SK-N-SH (cell line): ENCODE measurements at regions not wholly inside any gene's neighbourhood (a gene's known extent, or its start where the extent isn't known, plus 50 kb on each side); places are given as distances from the start of the nearest gene placed in this dataset.

Experiments
- CHD2 ChIP-seq: fragments of 150-350 bp; IDR thresholded peaks from 2 replicates; pipeline ENCODE4 v1.6.1; 2018; ENCODE audit warnings: low read length; ENCODE audit not compliant: partially characterized antibody
- CTCF ChIP-seq: fragments of 200-600 bp; sonication (generic); IDR thresholded peaks from 2 replicates; pipeline ENCODE4 v1.6.1; 2017; ENCODE audit warnings: antibody characterized with exemption, mild to moderate bottlenecking, moderate library complexity
- ELF1 ChIP-seq: IDR thresholded peaks from 2 replicates; pipeline ENCODE4 v1.4.0; 2012
- EP300 ChIP-seq, 2 experiments: IDR thresholded peaks; 2 replicates each; pipeline versions ENCODE4 v1.4.0 to v1.6.1; 2012; ENCODE audit warnings: borderline replicate concordance in 1 of 2, low read depth in 1 of 2, low read length in 1 of 2
- FOXM1 ChIP-seq: IDR thresholded peaks from 2 replicates; pipeline ENCODE4 v1.4.0; 2012; ENCODE audit warnings: low read depth, mild to moderate bottlenecking
- MAX ChIP-seq: IDR thresholded peaks from 2 replicates; pipeline ENCODE4 v1.4.0; 2012; ENCODE audit warnings: low read depth
- NFIC ChIP-seq: IDR thresholded peaks from 2 replicates; pipeline ENCODE4 v1.4.0; 2012; ENCODE audit warnings: borderline replicate concordance
- SMC3 ChIP-seq: IDR thresholded peaks from 2 replicates; pipeline ENCODE4 v1.6.1; 2012; ENCODE audit warnings: low read depth, low read length, improper control_type of control experiment
- YY1 ChIP-seq: IDR thresholded peaks from 2 replicates; pipeline ENCODE4 v1.4.0; 2012; ENCODE audit warnings: low read depth, mild to moderate bottlenecking
- TF ChIP-seq, protein P1 (sequence below): IDR thresholded peaks from 2 replicates; pipeline ENCODE4; 2012

DNA sequence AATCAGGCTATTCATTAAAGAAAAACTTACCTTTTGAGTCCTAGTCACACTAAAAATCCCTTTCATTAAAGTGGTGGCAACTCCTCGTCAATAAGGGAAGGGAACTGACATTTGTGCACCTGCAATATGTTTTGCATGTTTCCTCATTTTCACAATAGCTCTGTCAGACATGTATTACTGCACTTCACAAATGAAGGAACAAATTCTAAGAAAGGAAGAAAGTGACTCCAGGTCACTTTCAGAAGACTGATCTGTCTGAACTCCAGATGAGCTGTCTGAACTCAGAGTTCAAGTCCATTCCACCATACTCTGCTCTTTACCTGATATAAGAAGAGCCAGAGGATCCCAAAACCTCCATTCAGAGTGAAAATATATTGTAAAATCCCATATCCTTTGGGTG, 50.3 kb upstream of the GSAP start:
- TF ChIP-seq ELF1 (no peak), CHD2 (no peak), YY1 (no peak), CTCF (no peak), MAX (no peak), NFIC (no peak), SMC3 (no peak), EP300 (IDR thresholded peaks at IDR 0.05; ENCODE audit: borderline replicate concordance in 1 of 2, low read depth in 1 of 2, low read length in 1 of 2) (no peak), FOXM1 (no peak)
- TF ChIP-seq, protein P1, sequence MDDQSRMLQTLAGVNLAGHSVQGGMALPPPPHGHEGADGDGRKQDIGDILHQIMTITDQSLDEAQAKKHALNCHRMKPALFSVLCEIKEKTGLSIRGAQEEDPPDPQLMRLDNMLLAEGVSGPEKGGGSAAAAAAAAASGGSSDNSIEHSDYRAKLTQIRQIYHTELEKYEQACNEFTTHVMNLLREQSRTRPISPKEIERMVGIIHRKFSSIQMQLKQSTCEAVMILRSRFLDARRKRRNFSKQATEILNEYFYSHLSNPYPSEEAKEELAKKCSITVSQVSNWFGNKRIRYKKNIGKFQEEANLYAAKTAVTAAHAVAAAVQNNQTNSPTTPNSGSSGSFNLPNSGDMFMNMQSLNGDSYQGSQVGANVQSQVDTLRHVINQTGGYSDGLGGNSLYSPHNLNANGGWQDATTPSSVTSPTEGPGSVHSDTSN: no peak
